ENCODE measurements at regions not wholly inside any gene's neighbourhood (a gene's known extent, or its start where the extent isn't known, plus 50 kb on each side); places are given as distances from the start of the nearest gene placed in this dataset.

GRCh38 chr19:30069535-30070197, 127.6 kb downstream of the URI1 start:
- Histone ChIP-seq H3K27me3 (ENCODE audit: control insufficient read depth, insufficient read depth, low read length) (no peaks in the 10 kb centered on the region), H3K36me3 (ENCODE audit: control insufficient read depth, insufficient read depth, low read length) (no peaks in the 10 kb centered on the region), H3K9me3 (ENCODE audit: control insufficient read depth, insufficient read depth, low read length) (no peaks in the 10 kb centered on the region), H3K27ac (ENCODE audit: low read length) (no peak overlapping the region), H3K4me1 (ENCODE audit: control insufficient read depth, insufficient read depth, low read length) (no peaks in the 10 kb centered on the region), H3K4me3 (ENCODE audit: low read length) (no peak overlapping the region)
- ATAC-seq = no peak
- Mint-ChIP-seq H3K27ac (no peak overlapping the region), H3K9me3 (peaks cover 6 to 11% of the 10 kb centered on the region in 2 donors), H3K4me3 (no peak overlapping the region), H3K36me3 (no peaks in the 10 kb centered on the region), H3K4me1 (no peaks in the 10 kb centered on the region), H3K27me3 (ENCODE audit: low read depth in 2 of 2) (no peaks in the 10 kb centered on the region)
- intact Hi-C loops (cut with micrococcal nuclease) = no loop called here
- 71% methylated on average over 8 of the region's 8 CpGs for WGBS (ENCODE audit: insufficient coverage)
- no peak for TF ChIP-seq CTCF (IDR thresholded peaks at IDR 0.05)
- DNase-seq = peak in 1 of 2 donors; percentile 10

GRCh38 chr19:30070198-30070967, 128.3 kb downstream of the URI1 start:
- no peaks in the 10 kb centered on the region for H3K36me3 Mint-ChIP-seq
- no peak overlapping the region for H3K27ac ChIP-seq (ENCODE audit: low read length)
- H3K36me3 ChIP-seq (ENCODE audit: control insufficient read depth, insufficient read depth, low read length) = no peaks in the 10 kb centered on the region
- no peaks in the 10 kb centered on the region for H3K27me3 ChIP-seq (ENCODE audit: control insufficient read depth, insufficient read depth, low read length)
- intact Hi-C loops (cut with micrococcal nuclease) = no loop called here
- no peaks in the 10 kb centered on the region for H3K9me3 ChIP-seq (ENCODE audit: control insufficient read depth, insufficient read depth, low read length)
- no peak overlapping the region for H3K27ac Mint-ChIP-seq
- TF ChIP-seq CTCF (IDR thresholded peaks at IDR 0.05) = no peak
- ATAC-seq (no peak), DNase-seq (no peak)
- peaks cover 6 to 11% of the 10 kb centered on the region in 2 donors for H3K9me3 Mint-ChIP-seq
- 71% methylated on average over 29 of the region's 29 CpGs for WGBS (ENCODE audit: insufficient coverage)
- no peaks in the 10 kb centered on the region for H3K4me1 Mint-ChIP-seq
- H3K27me3 Mint-ChIP-seq (ENCODE audit: low read depth in 2 of 2) = no peaks in the 10 kb centered on the region
- H3K4me3 ChIP-seq (ENCODE audit: low read length) = no peak overlapping the region
- H3K4me3 Mint-ChIP-seq = no peak overlapping the region
- H3K4me1 ChIP-seq (ENCODE audit: control insufficient read depth, insufficient read depth, low read length) = no peaks in the 10 kb centered on the region

GRCh38 chr19:30070968-30071632, 129.1 kb downstream of the URI1 start:
- DNase-seq (no peak), ATAC-seq (no peak)
- no peak overlapping the region for H3K4me3 ChIP-seq (ENCODE audit: low read length)
- Mint-ChIP-seq H3K36me3 (no peaks in the 10 kb centered on the region), H3K4me3 (no peak overlapping the region), H3K27ac (no peak overlapping the region), H3K9me3 (peaks cover 6 to 11% of the 10 kb centered on the region in 2 donors), H3K27me3 (ENCODE audit: low read depth in 2 of 2) (no peaks in the 10 kb centered on the region), H3K4me1 (no peaks in the 10 kb centered on the region)
- H3K27ac ChIP-seq (ENCODE audit: low read length) = no peak overlapping the region
- no peaks in the 10 kb centered on the region for H3K4me1 ChIP-seq (ENCODE audit: control insufficient read depth, insufficient read depth, low read length)
- intact Hi-C loops (cut with micrococcal nuclease) = no loop called here
- 92% methylated on average over 26 of the region's 26 CpGs for WGBS (ENCODE audit: insufficient coverage)
- no peaks in the 10 kb centered on the region for H3K9me3 ChIP-seq (ENCODE audit: control insufficient read depth, insufficient read depth, low read length)
- no peaks in the 10 kb centered on the region for H3K27me3 ChIP-seq (ENCODE audit: control insufficient read depth, insufficient read depth, low read length)
- TF ChIP-seq CTCF (IDR thresholded peaks at IDR 0.05) = no peak
- no peaks in the 10 kb centered on the region for H3K36me3 ChIP-seq (ENCODE audit: control insufficient read depth, insufficient read depth, low read length)
